ENCODE measurements at regions not wholly inside any gene's neighbourhood (a gene's known extent, or its start where the extent isn't known, plus 50 kb on each side); places are given as distances from the start of the nearest gene placed in this dataset.

GRCh38 chr20:6686171-6686570, 81.3 kb upstream of the BMP2 start (continued):
- TF ChIP-seq JUNB (IDR thresholded peaks at IDR 0.05): no peak
- TF ChIP-seq RCOR1 (conservative IDR thresholded peaks at IDR 0.05; ENCODE audit: low read depth, low read length): no peak
- TF ChIP-seq RFX5 (IDR thresholded peaks at IDR 0.05; ENCODE audit: low read depth, low read length): peak; percentile 64
- TF ChIP-seq KLF5 (IDR thresholded peaks at IDR 0.05; ENCODE audit: partially characterized antibody): no peak
- peak; percentile 80 for TF ChIP-seq MTA2 (IDR thresholded peaks at IDR 0.05; ENCODE audit: low read depth)
- TF ChIP-seq BHLHE40 (IDR thresholded peaks at IDR 0.05; ENCODE audit: borderline replicate concordance in 1 of 2, low read depth in 2 of 2, low read length in 1 of 2): no peak; a peak in 1 of 4 replicates
- TF ChIP-seq SMAD5 (IDR thresholded peaks at IDR 0.05; ENCODE audit: low read depth): no peak
- TF ChIP-seq MXI1 (IDR thresholded peaks at IDR 0.05; ENCODE audit: low read depth, low read length): no peak
- TF ChIP-seq, protein P1, sequence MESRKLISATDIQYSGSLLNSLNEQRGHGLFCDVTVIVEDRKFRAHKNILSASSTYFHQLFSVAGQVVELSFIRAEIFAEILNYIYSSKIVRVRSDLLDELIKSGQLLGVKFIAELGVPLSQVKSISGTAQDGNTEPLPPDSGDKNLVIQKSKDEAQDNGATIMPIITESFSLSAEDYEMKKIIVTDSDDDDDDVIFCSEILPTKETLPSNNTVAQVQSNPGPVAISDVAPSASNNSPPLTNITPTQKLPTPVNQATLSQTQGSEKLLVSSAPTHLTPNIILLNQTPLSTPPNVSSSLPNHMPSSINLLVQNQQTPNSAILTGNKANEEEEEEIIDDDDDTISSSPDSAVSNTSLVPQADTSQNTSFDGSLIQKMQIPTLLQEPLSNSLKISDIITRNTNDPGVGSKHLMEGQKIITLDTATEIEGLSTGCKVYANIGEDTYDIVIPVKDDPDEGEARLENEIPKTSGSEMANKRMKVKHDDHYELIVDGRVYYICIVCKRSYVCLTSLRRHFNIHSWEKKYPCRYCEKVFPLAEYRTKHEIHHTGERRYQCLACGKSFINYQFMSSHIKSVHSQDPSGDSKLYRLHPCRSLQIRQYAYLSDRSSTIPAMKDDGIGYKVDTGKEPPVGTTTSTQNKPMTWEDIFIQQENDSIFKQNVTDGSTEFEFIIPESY (IDR thresholded peaks at IDR 0.05): no peak
- TF ChIP-seq NFYA (IDR thresholded peaks at IDR 0.05; ENCODE audit: borderline replicate concordance, low read depth, low read length): no peak

GRCh38 chr20:6685626-6686025, 81.9 kb upstream of the BMP2 start:
- in situ Hi-C loops (cut with MboI) (no loop called here), intact Hi-C loops (cut with micrococcal nuclease; ENCODE audit: unreplicated experiment) (no loop called here)
- BruUV-seq (replicated peaks): no TSS peak
- no peaks in the 10 kb centered on the region for H3K27me3 ChIP-seq (replicated peaks in 1 of 2; ENCODE audit: control insufficient read depth in 2 of 2, insufficient read depth in 2 of 2, low read length in 1 of 2)
- no peak overlapping the region for H3K27ac ChIP-seq (ENCODE audit: control insufficient read depth, insufficient read depth)
- no peak overlapping the region for H2AFZ ChIP-seq (ENCODE audit: control insufficient read depth, low read depth, low read length)
- ChIA-PET POLR2A (no interaction called here), SMC1A (ENCODE audit: uncharacterized antibody, unreplicated experiment) (interaction anchor here (0.8 to 1.4 kb wide), 2 partner anchors 81 to 113 kb away, joined by 3 to 4 read pairs; no protein-coding TSS in a partner anchor), CTCF (no interaction called here), RAD21 (ENCODE audit: unreplicated experiment) (no interaction called here)
- no peaks in the 10 kb centered on the region for H3K9me3 ChIP-seq (replicated peaks; ENCODE audit: control insufficient read depth, insufficient read depth, low read length)
- WGBS (ENCODE audit: insufficient coverage, insufficient replicate concordance, low lambda C conversion rate, missing lambda C conversion rate): 16% methylated on average over 4 of the region's 4 CpGs
- no peak for ATAC-seq
- H3K4me2 ChIP-seq (ENCODE audit: control insufficient read depth, insufficient read depth): no peak overlapping the region
- H3K79me2 ChIP-seq (ENCODE audit: control insufficient read depth, insufficient read depth, low read length): no peaks in the 10 kb centered on the region
- H3K9ac ChIP-seq (ENCODE audit: control insufficient read depth, insufficient read depth, low read length): no peak overlapping the region
- H4K20me1 ChIP-seq (ENCODE audit: control insufficient read depth, insufficient read depth): no peaks in the 10 kb centered on the region
- no peaks in the 10 kb centered on the region for H3K4me1 ChIP-seq (ENCODE audit: control insufficient read depth, insufficient read depth, low read length)
- no peak for DNase-seq (ENCODE audit: low read depth, low spot score)
- no peak overlapping the region for H3K4me3 ChIP-seq
- H3K36me3 ChIP-seq (ENCODE audit: control insufficient read depth in 2 of 2, insufficient read depth in 2 of 2, low read length in 1 of 2): no peaks in the 10 kb centered on the region
- FAIRE-seq: no peak
- TF ChIP-seq HDAC2 (IDR thresholded peaks at IDR 0.05) (no peak), MYB (IDR thresholded peaks at IDR 0.05; ENCODE audit: borderline replicate concordance, low read depth, low read length) (no peak), WRNIP1 (IDR thresholded peaks at IDR 0.05; ENCODE audit: borderline replicate concordance, low read depth, low read length) (no peak), ZBED1 (IDR thresholded peaks at IDR 0.05; ENCODE audit: borderline replicate concordance) (no peak), CUX1 (IDR thresholded peaks at IDR 0.05; ENCODE audit: insufficient replicate concordance, low read depth, low read length) (no peak), CREM (IDR thresholded peaks at IDR 0.05; ENCODE audit: low read depth) (no peak), STAT1 (conservative IDR thresholded peaks at IDR 0.05) (no peak), LARP7 (IDR thresholded peaks at IDR 0.05) (no peak)

Data from GM12878 (cell line).